ENCODE measurements at regions not wholly inside any gene's neighbourhood (a gene's known extent, or its start where the extent isn't known, plus 50 kb on each side); places are given as distances from the start of the nearest gene placed in this dataset.

DNA sequence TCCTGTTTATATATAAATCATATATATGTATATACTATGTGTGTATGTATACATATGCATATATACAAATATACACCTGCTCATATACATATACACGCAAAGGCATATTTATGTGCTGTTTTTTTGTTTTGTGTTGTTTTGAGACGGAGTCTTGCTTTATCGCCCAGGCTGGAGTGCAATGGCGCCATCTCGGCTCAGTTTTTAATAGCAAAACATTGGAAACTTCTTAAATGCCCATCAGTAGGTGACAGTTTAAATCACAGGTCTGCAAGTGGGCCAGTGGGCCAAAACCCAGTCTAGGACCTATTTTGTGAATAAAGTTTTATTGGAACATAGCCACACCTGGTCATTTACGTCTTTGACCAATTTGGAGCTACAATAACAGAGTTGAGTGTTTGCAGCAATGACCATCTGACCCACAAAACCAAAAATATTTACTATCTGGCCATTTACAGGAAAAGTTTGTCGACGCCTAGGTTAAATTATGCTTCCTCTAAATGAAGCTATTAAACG lies 132.3 kb downstream of the TOMM20 start (continued):
- TF ChIP-seq, protein P1, sequence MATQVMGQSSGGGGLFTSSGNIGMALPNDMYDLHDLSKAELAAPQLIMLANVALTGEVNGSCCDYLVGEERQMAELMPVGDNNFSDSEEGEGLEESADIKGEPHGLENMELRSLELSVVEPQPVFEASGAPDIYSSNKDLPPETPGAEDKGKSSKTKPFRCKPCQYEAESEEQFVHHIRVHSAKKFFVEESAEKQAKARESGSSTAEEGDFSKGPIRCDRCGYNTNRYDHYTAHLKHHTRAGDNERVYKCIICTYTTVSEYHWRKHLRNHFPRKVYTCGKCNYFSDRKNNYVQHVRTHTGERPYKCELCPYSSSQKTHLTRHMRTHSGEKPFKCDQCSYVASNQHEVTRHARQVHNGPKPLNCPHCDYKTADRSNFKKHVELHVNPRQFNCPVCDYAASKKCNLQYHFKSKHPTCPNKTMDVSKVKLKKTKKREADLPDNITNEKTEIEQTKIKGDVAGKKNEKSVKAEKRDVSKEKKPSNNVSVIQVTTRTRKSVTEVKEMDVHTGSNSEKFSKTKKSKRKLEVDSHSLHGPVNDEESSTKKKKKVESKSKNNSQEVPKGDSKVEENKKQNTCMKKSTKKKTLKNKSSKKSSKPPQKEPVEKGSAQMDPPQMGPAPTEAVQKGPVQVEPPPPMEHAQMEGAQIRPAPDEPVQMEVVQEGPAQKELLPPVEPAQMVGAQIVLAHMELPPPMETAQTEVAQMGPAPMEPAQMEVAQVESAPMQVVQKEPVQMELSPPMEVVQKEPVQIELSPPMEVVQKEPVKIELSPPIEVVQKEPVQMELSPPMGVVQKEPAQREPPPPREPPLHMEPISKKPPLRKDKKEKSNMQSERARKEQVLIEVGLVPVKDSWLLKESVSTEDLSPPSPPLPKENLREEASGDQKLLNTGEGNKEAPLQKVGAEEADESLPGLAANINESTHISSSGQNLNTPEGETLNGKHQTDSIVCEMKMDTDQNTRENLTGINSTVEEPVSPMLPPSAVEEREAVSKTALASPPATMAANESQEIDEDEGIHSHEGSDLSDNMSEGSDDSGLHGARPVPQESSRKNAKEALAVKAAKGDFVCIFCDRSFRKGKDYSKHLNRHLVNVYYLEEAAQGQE (IDR thresholded peaks at IDR 0.05; ENCODE audit: low read depth, low read length): no peak
- TF ChIP-seq, protein P2, sequence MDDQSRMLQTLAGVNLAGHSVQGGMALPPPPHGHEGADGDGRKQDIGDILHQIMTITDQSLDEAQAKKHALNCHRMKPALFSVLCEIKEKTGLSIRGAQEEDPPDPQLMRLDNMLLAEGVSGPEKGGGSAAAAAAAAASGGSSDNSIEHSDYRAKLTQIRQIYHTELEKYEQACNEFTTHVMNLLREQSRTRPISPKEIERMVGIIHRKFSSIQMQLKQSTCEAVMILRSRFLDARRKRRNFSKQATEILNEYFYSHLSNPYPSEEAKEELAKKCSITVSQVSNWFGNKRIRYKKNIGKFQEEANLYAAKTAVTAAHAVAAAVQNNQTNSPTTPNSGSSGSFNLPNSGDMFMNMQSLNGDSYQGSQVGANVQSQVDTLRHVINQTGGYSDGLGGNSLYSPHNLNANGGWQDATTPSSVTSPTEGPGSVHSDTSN (IDR thresholded peaks at IDR 0.05): no peak
- TF ChIP-seq JUND (IDR thresholded peaks at IDR 0.05) (no peak), EZH2phosphoT487 (IDR thresholded peaks at IDR 0.05; ENCODE audit: borderline replicate concordance, low read depth) (no peak), TAF1 (IDR thresholded peaks at IDR 0.05; ENCODE audit: borderline replicate concordance, low read depth, low read length) (no peak)
- TF ChIP-seq, protein P3, sequence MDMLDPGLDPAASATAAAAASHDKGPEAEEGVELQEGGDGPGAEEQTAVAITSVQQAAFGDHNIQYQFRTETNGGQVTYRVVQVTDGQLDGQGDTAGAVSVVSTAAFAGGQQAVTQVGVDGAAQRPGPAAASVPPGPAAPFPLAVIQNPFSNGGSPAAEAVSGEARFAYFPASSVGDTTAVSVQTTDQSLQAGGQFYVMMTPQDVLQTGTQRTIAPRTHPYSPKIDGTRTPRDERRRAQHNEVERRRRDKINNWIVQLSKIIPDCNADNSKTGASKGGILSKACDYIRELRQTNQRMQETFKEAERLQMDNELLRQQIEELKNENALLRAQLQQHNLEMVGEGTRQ (IDR thresholded peaks at IDR 0.05; ENCODE audit: borderline replicate concordance, low read depth, low read length): no peak
- TF ChIP-seq, protein P4, sequence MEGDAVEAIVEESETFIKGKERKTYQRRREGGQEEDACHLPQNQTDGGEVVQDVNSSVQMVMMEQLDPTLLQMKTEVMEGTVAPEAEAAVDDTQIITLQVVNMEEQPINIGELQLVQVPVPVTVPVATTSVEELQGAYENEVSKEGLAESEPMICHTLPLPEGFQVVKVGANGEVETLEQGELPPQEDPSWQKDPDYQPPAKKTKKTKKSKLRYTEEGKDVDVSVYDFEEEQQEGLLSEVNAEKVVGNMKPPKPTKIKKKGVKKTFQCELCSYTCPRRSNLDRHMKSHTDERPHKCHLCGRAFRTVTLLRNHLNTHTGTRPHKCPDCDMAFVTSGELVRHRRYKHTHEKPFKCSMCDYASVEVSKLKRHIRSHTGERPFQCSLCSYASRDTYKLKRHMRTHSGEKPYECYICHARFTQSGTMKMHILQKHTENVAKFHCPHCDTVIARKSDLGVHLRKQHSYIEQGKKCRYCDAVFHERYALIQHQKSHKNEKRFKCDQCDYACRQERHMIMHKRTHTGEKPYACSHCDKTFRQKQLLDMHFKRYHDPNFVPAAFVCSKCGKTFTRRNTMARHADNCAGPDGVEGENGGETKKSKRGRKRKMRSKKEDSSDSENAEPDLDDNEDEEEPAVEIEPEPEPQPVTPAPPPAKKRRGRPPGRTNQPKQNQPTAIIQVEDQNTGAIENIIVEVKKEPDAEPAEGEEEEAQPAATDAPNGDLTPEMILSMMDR (IDR thresholded peaks at IDR 0.05): no peak

DNA sequence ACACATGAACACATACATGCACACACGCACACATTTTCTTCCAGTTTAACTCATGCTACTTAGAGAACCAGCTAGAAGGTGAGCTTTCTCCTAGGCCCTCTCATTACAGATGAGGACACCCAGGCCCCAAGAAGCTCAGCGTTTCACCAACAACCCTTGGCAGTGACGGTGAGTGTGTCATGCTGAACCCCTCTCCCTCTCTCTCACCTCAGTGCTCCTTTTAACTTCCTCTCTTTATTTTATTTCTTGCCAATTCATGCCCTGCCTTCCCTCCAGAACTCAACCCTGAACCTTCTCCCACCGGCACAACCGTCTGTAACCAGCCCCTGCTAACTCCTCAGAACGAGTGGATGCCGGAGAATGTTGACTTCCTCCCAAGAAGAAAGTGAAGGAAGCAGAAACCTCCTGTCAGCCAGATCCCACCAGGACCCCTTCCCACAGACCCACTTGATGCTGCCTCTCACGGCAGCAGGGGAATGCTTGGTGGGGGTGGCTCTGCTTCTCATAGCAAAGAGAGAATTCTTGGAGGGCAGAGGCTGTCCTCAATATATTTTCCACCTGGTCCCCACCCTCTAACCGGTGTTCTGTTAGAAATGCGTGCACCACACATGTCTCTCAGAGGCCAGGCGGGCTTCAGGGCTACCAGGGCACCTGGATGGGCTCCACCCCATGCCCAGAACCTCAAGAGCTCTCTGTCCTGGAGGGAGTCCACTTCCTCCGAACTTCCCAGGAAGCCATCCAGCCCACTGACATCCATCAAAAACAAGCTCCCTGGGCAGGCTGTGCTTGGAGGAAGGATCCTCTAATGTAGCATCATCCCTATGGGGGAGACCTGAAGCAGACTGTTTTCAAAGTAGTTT lies 134.0 kb downstream of the TOMM20 start:
- Histone ChIP-seq H2AFZ (ENCODE audit: low read depth) (no peak overlapping the region), H3K9me2 (no peaks in the 10 kb centered on the region), H3K36me3 (replicated peaks in 1 of 2; ENCODE audit: control insufficient read depth in 1 of 2, insufficient read depth in 2 of 2, low read length in 1 of 2) (no peaks in the 10 kb centered on the region), H3K4me3 (ENCODE audit: low read depth in 2 of 2, low read length in 1 of 2) (no peak overlapping the region), H3K27ac (ENCODE audit: low read depth in 2 of 2, low read length in 1 of 2) (no peak overlapping the region), H3K4me2 (no peak overlapping the region), H3K9ac (no peak overlapping the region), H3F3A (replicated peaks; ENCODE audit: insufficient read depth) (peaks cover 23% of the 10 kb centered on the region), H4K20me1 (ENCODE audit: insufficient read depth) (no peaks in the 10 kb centered on the region), H3K4me1 (ENCODE audit: control insufficient read depth in 1 of 2, insufficient read depth in 2 of 2, low read depth in 1 of 2, low read length in 1 of 2) (peaks cover 15 to 17% of the 10 kb centered on the region in 2 experiments), H3K9me3 (no peaks in the 10 kb centered on the region), H3K79me2 (ENCODE audit: insufficient read depth) (no peaks in the 10 kb centered on the region), H3K27me3 (ENCODE audit: insufficient read depth) (no peaks in the 10 kb centered on the region)
- DNase-seq: no peak
- TF ChIP-seq NRF1 (IDR thresholded peaks at IDR 0.05; ENCODE audit: low read depth, low read length): no peak
- no peak for TF ChIP-seq FOXJ3 (CRISPR knock-in tag; IDR thresholded peaks at IDR 0.05)
- TF ChIP-seq, protein P5, sequence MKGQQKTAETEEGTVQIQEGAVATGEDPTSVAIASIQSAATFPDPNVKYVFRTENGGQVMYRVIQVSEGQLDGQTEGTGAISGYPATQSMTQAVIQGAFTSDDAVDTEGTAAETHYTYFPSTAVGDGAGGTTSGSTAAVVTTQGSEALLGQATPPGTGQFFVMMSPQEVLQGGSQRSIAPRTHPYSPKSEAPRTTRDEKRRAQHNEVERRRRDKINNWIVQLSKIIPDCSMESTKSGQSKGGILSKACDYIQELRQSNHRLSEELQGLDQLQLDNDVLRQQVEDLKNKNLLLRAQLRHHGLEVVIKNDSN (IDR thresholded peaks at IDR 0.05; ENCODE audit: borderline replicate concordance, low read depth): no peak
- no peak for TF ChIP-seq GATA2 (CRISPR knock-in tag; IDR thresholded peaks at IDR 0.05)
- TF ChIP-seq, protein P6, sequence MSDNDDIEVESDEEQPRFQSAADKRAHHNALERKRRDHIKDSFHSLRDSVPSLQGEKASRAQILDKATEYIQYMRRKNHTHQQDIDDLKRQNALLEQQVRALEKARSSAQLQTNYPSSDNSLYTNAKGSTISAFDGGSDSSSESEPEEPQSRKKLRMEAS (IDR thresholded peaks at IDR 0.05; ENCODE audit: low read depth): no peak
- WGBS (ENCODE audit: low lambda C conversion rate): 80% methylated on average over 8 of the region's 12 CpGs
- POLR2A ChIA-PET: no interaction called here
- CTCF ChIA-PET: no interaction called here

Data from SK-N-SH (cell line).